SK-N-SH treated with all-trans-retinoic acid at 6 μM for 48 hours (cell line): ENCODE measurements at regions not wholly inside any gene's neighbourhood (a gene's known extent, or its start where the extent isn't known, plus 50 kb on each side); places are given as distances from the start of the nearest gene placed in this dataset.

Experiments used
- ATAC-seq: fragments of 200-7000 bp; cut with Tn5 transposase; 3 replicates; pipeline ENCODE4 v1.9.1; 2020; ENCODE audit warnings: mild to moderate bottlenecking, moderate library complexity
- ARNTL ChIP-seq: fragments of 450-650 bp; formaldehyde crosslinking; IDR thresholded peaks from 2 replicates; pipeline ENCODE4 v1.5.0; 2020; ENCODE audit warnings: low read depth, mild to moderate bottlenecking, moderate library complexity, borderline replicate concordance
- CREB5 ChIP-seq: fragments of 250-450 bp; sonication (Bioruptor Pico); IDR thresholded peaks from 2 replicates; pipeline ENCODE4 v1.5.1; 2020; ENCODE audit warnings: low read depth, mild to moderate bottlenecking, moderate library complexity
- CSDC2 ChIP-seq: fragments of 250-450 bp; sonication (Bioruptor Pico); IDR thresholded peaks from 2 replicates; pipeline ENCODE4 v1.5.0; 2020; ENCODE audit warnings: mild to moderate bottlenecking, moderate library complexity
- CSRNP3 ChIP-seq: fragments of 250-450 bp; sonication (Bioruptor Pico); IDR thresholded peaks from 2 replicates; pipeline ENCODE4 v1.5.1; 2021; ENCODE audit warnings: mild to moderate bottlenecking, moderate library complexity
- ESRRG ChIP-seq: fragments of 250-450 bp; sonication (Bioruptor Pico); IDR thresholded peaks from 2 replicates; pipeline ENCODE4 v1.6.1; 2021; ENCODE audit warnings: mild to moderate bottlenecking
- GLIS3 ChIP-seq: fragments of 250-450 bp; sonication (Bioruptor Pico); IDR thresholded peaks from 2 replicates; pipeline ENCODE4 v1.5.0; 2020; ENCODE audit warnings: mild to moderate bottlenecking, moderate library complexity
- ISL1 ChIP-seq: fragments of 250-450 bp; sonication (Bioruptor Pico); IDR thresholded peaks from 2 replicates; pipeline ENCODE4 v2.1.2; 2022; ENCODE audit warnings: mild to moderate bottlenecking, moderate library complexity
- OSR1 ChIP-seq: fragments of 250-450 bp; sonication (Bioruptor Pico); IDR thresholded peaks from 2 replicates; pipeline ENCODE4 v1.8.0; 2022; ENCODE audit warnings: moderate library complexity, mild to moderate bottlenecking, inconsistent platforms
- PATZ1 ChIP-seq: fragments of 250-450 bp; sonication (Bioruptor Pico); IDR thresholded peaks from 2 replicates; pipeline ENCODE4 v1.8.0; 2020; ENCODE audit warnings: mild to moderate bottlenecking, moderate library complexity, borderline replicate concordance
- PPARA ChIP-seq: fragments of 250-450 bp; sonication (Bioruptor Pico); IDR thresholded peaks from 2 replicates; pipeline ENCODE4 v1.5.0; 2020; ENCODE audit warnings: mild to moderate bottlenecking, borderline replicate concordance
- TCF4 ChIP-seq: fragments of 250-450 bp; sonication (Bioruptor Pico); IDR thresholded peaks from 2 replicates; pipeline ENCODE4 v1.8.0; 2021; ENCODE audit warnings: mild to moderate bottlenecking, moderate library complexity, borderline replicate concordance
- TOX ChIP-seq: fragments of 250-450 bp; sonication (Bioruptor Pico); IDR thresholded peaks from 2 replicates; pipeline ENCODE4 v1.8.0; 2021; ENCODE audit warnings: mild to moderate bottlenecking, moderate library complexity, borderline replicate concordance
- TSHZ2 ChIP-seq: fragments of 250-450 bp; sonication (Bioruptor Pico); IDR thresholded peaks from 2 replicates; pipeline ENCODE4 v1.5.0; 2020; ENCODE audit warnings: mild to moderate bottlenecking, moderate library complexity
- ZFP3 ChIP-seq: fragments of 250-450 bp; sonication (Bioruptor Pico); IDR thresholded peaks from 2 replicates; pipeline ENCODE4 v1.5.0; 2020; ENCODE audit warnings: mild to moderate bottlenecking, moderate library complexity
- ZFP30 ChIP-seq: fragments of 450-650 bp; formaldehyde crosslinking; IDR thresholded peaks from 2 replicates; pipeline ENCODE4 v1.5.0; 2022; ENCODE audit warnings: mild to moderate bottlenecking, moderate library complexity
- ZNF565 ChIP-seq: fragments of 450-650 bp; formaldehyde crosslinking; conservative IDR thresholded peaks from 2 replicates; pipeline ENCODE4 v1.5.0; 2020; ENCODE audit warnings: low read depth, mild to moderate bottlenecking, moderate library complexity
- ZNF70 ChIP-seq: fragments of 450-650 bp; formaldehyde crosslinking; IDR thresholded peaks from 2 replicates; pipeline ENCODE4 v1.5.0; 2020; ENCODE audit warnings: mild to moderate bottlenecking, moderate library complexity
- ZNF8 ChIP-seq: fragments of 450-650 bp; formaldehyde crosslinking; IDR thresholded peaks from 2 replicates; pipeline ENCODE4 v1.5.0; 2020; ENCODE audit warnings: mild to moderate bottlenecking, moderate library complexity

GRCh38 chr14:104433401-104434213, 146.0 kb upstream of the C14orf180 start (continued):
- TF ChIP-seq TSHZ2 (CRISPR knock-in tag): no peak
- no peak for TF ChIP-seq ESRRG (CRISPR knock-in tag)
- no peak for TF ChIP-seq PPARA
- no peak for TF ChIP-seq ISL1 (CRISPR knock-in tag)
- no peak for TF ChIP-seq TOX (CRISPR knock-in tag)
- no peak for TF ChIP-seq CSDC2 (CRISPR knock-in tag)
- TF ChIP-seq, all 23 proteins: peak for 0

- TF ChIP-seq ZNF565 (no peak), ESRRG (CRISPR knock-in tag) (no peak), TCF4 (CRISPR knock-in tag) (no peak), CREB5 (no peak), ISL1 (CRISPR knock-in tag) (no peak), PPARA (no peak), PATZ1 (CRISPR knock-in tag) (no peak), CSRNP3 (no peak), ZFP3 (CRISPR knock-in tag) (no peak), GLIS3 (CRISPR knock-in tag) (no peak), ZNF8 (CRISPR knock-in tag) (no peak), ZFP30 (no peak), ARNTL (CRISPR knock-in tag) (no peak), TOX (CRISPR knock-in tag) (no peak)
- ATAC-seq: no peak
Observed at GRCh38 chr14:104434214-104435076, 145.1 kb upstream of the C14orf180 start.

GRCh38 chr14:104435147-104436046, 144.2 kb upstream of the C14orf180 start:
- no peak for TF ChIP-seq ARNTL (CRISPR knock-in tag)
- TF ChIP-seq CSDC2 (CRISPR knock-in tag): no peak
- TF ChIP-seq PPARA: no peak
- TF ChIP-seq OSR1 (CRISPR knock-in tag): no peak
- TF ChIP-seq ZNF70 (CRISPR knock-in tag): no peak
- ATAC-seq: no peak
